Activated naive CD8-positive, alpha-beta T cell treated with anti-CD3 and anti-CD28 coated beads for 36 hours (primary cell): ENCODE measurements at regions not wholly inside any gene's neighbourhood (a gene's known extent, or its start where the extent isn't known, plus 50 kb on each side); places are given as distances from the start of the nearest gene placed in this dataset.

Experiments used
- DNase-seq: peaks from one replicate; pipeline ENCODE4 v3.0.0; 2021
- H3K27ac Mint-ChIP-seq: one replicate; pipeline ENCODE4 v1.8.0; 2022; ENCODE audit warnings: mild to moderate bottlenecking, moderate library complexity, mixed read lengths
- H3K27me3 Mint-ChIP-seq: one replicate; pipeline ENCODE4 v1.8.0; 2022; ENCODE audit warnings: mild to moderate bottlenecking, mixed read lengths
- H3K36me3 Mint-ChIP-seq: one replicate; pipeline ENCODE4 v1.8.0; 2021; ENCODE audit warnings: mild to moderate bottlenecking, mixed read lengths
- H3K4me1 Mint-ChIP-seq: one replicate; pipeline ENCODE4 v1.8.0; 2021; ENCODE audit warnings: mixed read lengths
- H3K4me3 Mint-ChIP-seq: one replicate; pipeline ENCODE4 v1.8.0; 2022; ENCODE audit warnings: mild to moderate bottlenecking, moderate library complexity, mixed read lengths
- H3K9me3 Mint-ChIP-seq: one replicate; pipeline ENCODE4 v1.8.0; 2022; ENCODE audit warnings: mixed read lengths

DNA sequence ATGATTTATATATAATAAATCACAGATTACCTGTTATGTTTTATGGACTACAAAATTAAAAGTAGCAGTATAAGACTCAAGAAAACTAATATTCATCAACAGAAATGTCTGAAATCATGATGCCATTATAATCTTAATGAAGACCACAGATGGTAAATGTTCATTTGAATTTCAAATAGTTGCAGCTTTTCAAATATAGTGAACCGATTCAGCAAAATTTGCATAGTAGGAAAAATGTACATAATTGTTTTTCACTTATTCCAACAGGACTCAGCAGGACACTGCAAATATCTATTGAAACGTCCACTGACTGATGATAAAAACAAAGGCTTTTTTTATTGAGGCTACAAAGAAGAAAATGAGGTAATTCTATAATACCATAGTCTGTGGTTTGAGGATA lies 51.2 kb upstream of the LSM8 start:
- Mint-ChIP-seq H3K27me3 (no peaks in the 10 kb centered on the region), H3K4me3 (no peak overlapping the region), H3K9me3 (peaks cover 7% of the 10 kb centered on the region), H3K4me1 (peaks cover 2% of the 10 kb centered on the region), H3K36me3 (peaks cover 2% of the 10 kb centered on the region), H3K27ac (no peak overlapping the region)
- DNase-seq, result no peak
